ENCODE measurements at regions not wholly inside any gene's neighbourhood (a gene's known extent, or its start where the extent isn't known, plus 50 kb on each side); places are given as distances from the start of the nearest gene placed in this dataset.

- TF ChIP-seq, protein P1, sequence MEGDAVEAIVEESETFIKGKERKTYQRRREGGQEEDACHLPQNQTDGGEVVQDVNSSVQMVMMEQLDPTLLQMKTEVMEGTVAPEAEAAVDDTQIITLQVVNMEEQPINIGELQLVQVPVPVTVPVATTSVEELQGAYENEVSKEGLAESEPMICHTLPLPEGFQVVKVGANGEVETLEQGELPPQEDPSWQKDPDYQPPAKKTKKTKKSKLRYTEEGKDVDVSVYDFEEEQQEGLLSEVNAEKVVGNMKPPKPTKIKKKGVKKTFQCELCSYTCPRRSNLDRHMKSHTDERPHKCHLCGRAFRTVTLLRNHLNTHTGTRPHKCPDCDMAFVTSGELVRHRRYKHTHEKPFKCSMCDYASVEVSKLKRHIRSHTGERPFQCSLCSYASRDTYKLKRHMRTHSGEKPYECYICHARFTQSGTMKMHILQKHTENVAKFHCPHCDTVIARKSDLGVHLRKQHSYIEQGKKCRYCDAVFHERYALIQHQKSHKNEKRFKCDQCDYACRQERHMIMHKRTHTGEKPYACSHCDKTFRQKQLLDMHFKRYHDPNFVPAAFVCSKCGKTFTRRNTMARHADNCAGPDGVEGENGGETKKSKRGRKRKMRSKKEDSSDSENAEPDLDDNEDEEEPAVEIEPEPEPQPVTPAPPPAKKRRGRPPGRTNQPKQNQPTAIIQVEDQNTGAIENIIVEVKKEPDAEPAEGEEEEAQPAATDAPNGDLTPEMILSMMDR (IDR thresholded peaks at IDR 0.05) = no peak
- no peak for TF ChIP-seq POLR2A (IDR thresholded peaks at IDR 0.05)
Measured at GRCh38 chr2:55119711-55120487, 69.6 kb upstream of the RTN4 start.

All from lower leg skin (tissue), 3 donors.